ENCODE measurements at regions not wholly inside any gene's neighbourhood (a gene's known extent, or its start where the extent isn't known, plus 50 kb on each side); places are given as distances from the start of the nearest gene placed in this dataset.

DNA sequence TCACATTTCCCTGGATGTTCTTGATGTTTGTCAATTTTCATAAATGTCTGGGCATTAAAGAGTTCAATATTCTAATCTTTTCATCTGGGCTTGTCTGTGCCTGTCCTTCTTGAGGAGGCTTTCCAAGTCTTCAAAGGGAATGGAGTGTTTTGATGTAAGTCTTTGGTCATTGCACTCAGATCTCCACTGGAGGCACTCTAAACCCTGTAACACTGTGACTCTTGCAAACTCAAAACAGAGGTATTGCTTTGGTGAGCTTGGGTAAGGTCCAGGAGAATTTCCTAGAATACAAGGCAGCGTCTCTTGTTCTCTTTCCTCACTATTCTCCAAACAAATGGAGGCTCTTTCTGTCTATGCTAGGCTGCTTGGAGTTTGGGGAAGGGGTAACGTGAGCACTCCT lies 1118.1 kb upstream of the PABPC4L start:
- TF ChIP-seq EZH2 (IDR thresholded peaks at IDR 0.05; ENCODE audit: insufficient read depth, poor library complexity, severe bottlenecking) (no peak), EZH2phosphoT487 (IDR thresholded peaks at IDR 0.05; ENCODE audit: insufficient read depth, low read depth) (no peak)

Data from GM23248 (cell line).